ENCODE measurements at regions not wholly inside any gene's neighbourhood (a gene's known extent, or its start where the extent isn't known, plus 50 kb on each side); places are given as distances from the start of the nearest gene placed in this dataset.

- intact Hi-C loops (cut with DNase I; ENCODE audit: low total_unique reads) = no loop called here
- no peaks in the 10 kb centered on the region for H3K36me3 ChIP-seq
- no peaks in the 10 kb centered on the region for H3K27me3 ChIP-seq
- no peak overlapping the region for H3K4me3 ChIP-seq
- TF ChIP-seq CTCF (IDR thresholded peaks at IDR 0.05) (no peak), POLR2AphosphoS5 (IDR thresholded peaks at IDR 0.05) (no peak), EP300 (IDR thresholded peaks at IDR 0.05) (no peak), POLR2A (IDR thresholded peaks at IDR 0.05) (no peak)
- H3K9me3 ChIP-seq = no peaks in the 10 kb centered on the region
- DNase-seq = no peak
- 87 to 97% (median 93%) methylated on average over 4 of the region's 4 CpGs for WGBS, 5 donors
- H3K27ac ChIP-seq = no peak overlapping the region
- H3K4me1 ChIP-seq = peaks cover 18 to 51% (median 40%) of the 10 kb centered on the region in 4 donors
Measured at GRCh38 chr15:35701402-35702046, 155.6 kb upstream of the DPH6 start.

GRCh38 chr15:35702946-35703495 lies 157.1 kb upstream of the DPH6 start:
- 58 to 70% (median 66%) methylated on average over 3 of the region's 3 CpGs for WGBS, 5 donors
- DNase-seq = no peak
- TF ChIP-seq POLR2AphosphoS5 (IDR thresholded peaks at IDR 0.05) (no peak), EP300 (IDR thresholded peaks at IDR 0.05) (no peak), POLR2A (IDR thresholded peaks at IDR 0.05) (no peak)

GRCh38 chr15:35705030-35705883 lies 159.3 kb upstream of the DPH6 start:
- intact Hi-C loops (cut with DNase I; ENCODE audit: low total_unique reads) = no loop called here
- Histone ChIP-seq H3K27ac (peak overlapping the region; percentile 12 to 58 (median 29)), H3K4me1 (peaks cover 12 to 26% (median 20%) of the 10 kb centered on the region in 4 donors), H3K27me3 (no peaks in the 10 kb centered on the region), H3K36me3 (no peaks in the 10 kb centered on the region), H3K9me3 (no peaks in the 10 kb centered on the region), H3K4me3 (no peak overlapping the region)
- TF ChIP-seq EP300 (IDR thresholded peaks at IDR 0.05) = no peak
- TF ChIP-seq CTCF (IDR thresholded peaks at IDR 0.05) = no peak
- TF ChIP-seq POLR2A (IDR thresholded peaks at IDR 0.05) = no peak
- TF ChIP-seq POLR2AphosphoS5 (IDR thresholded peaks at IDR 0.05) = no peak
- 51 to 58% (median 54%) methylated on average over 2 of the region's 2 CpGs for WGBS, 5 donors
- peak in 1 of 2 donors; percentile 26 for DNase-seq

More at GRCh38 chr15:35702946-35703495, 157.1 kb upstream of the DPH6 start:
- Histone ChIP-seq H3K36me3 (no peaks in the 10 kb centered on the region), H3K27ac (no peak overlapping the region), H3K9me3 (no peaks in the 10 kb centered on the region), H3K27me3 (no peaks in the 10 kb centered on the region), H3K4me3 (no peak overlapping the region), H3K4me1 (peaks cover 18 to 42% (median 30%) of the 10 kb centered on the region in 4 donors)
- intact Hi-C loops (cut with DNase I; ENCODE audit: low total_unique reads) = no loop called here

GRCh38 chr15:35705884-35706585 lies 160.1 kb upstream of the DPH6 start:
- Histone ChIP-seq H3K36me3 (no peaks in the 10 kb centered on the region), H3K4me3 (no peak overlapping the region), H3K4me1 (peaks cover 12 to 26% (median 20%) of the 10 kb centered on the region in 4 donors), H3K9me3 (no peaks in the 10 kb centered on the region), H3K27me3 (no peaks in the 10 kb centered on the region), H3K27ac (peak overlapping the region; percentile 16 to 58 (median 34))
- DNase-seq = peak; percentile 44 to 49
- 26 to 39% (median 26%) methylated on average over 4 of the region's 4 CpGs for WGBS, 5 donors
- intact Hi-C loops (cut with DNase I; ENCODE audit: low total_unique reads) = no loop called here
- TF ChIP-seq EP300 (IDR thresholded peaks at IDR 0.05) (no peak), POLR2A (IDR thresholded peaks at IDR 0.05) (no peak), POLR2AphosphoS5 (IDR thresholded peaks at IDR 0.05) (peak in 2 of 3 donors; percentile 53 to 61)

GRCh38 chr15:35712956-35713355 lies 167.0 kb upstream of the DPH6 start:
- H3K36me3 ChIP-seq = no peaks in the 10 kb centered on the region
- H3K4me1 ChIP-seq = peaks cover 0 to 9% (median 0%) of the 10 kb centered on the region in 4 donors
- no peaks in the 10 kb centered on the region for H3K27me3 ChIP-seq
- no peak overlapping the region for H3K4me3 ChIP-seq
- intact Hi-C loops (cut with DNase I; ENCODE audit: low total_unique reads) = no loop called here
- no peaks in the 10 kb centered on the region for H3K9me3 ChIP-seq
- WGBS, 5 donors = 37 to 58% (median 40%) methylated on average over 2 of the region's 2 CpGs
- TF ChIP-seq POLR2A (IDR thresholded peaks at IDR 0.05) (no peak), POLR2AphosphoS5 (IDR thresholded peaks at IDR 0.05) (no peak), EP300 (IDR thresholded peaks at IDR 0.05) (no peak), CTCF (IDR thresholded peaks at IDR 0.05) (no peak)
- DNase-seq = no peak
- H3K27ac ChIP-seq = no peak overlapping the region
